ENCODE measurements at regions not wholly inside any gene's neighbourhood (a gene's known extent, or its start where the extent isn't known, plus 50 kb on each side); places are given as distances from the start of the nearest gene placed in this dataset.

DNA sequence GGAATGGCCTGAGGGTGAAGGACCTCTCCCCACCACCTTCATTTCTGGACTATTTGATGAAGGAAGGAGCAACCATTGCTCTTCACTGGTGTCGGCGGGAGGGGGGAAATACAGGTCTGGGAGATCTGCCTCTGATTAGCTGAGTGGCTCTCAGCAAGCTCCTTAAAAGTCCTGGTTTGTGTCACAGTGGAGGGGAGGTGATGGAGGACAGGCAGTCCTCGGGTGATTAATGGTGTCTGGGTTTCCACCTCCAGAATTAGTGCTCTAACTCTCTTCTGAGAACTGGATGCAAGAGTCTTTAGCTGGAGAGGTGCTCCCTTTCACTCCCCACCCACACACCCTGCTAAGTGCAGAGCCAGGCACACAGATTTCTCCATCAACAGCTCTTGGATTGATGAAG is 83.2 kb downstream of the TTC32 start:
- TF ChIP-seq SIN3A (IDR thresholded peaks at IDR 0.05; ENCODE audit: borderline replicate concordance, insufficient read depth, low read length), result no peak
- TF ChIP-seq POLR2AphosphoS5 (IDR thresholded peaks at IDR 0.05; ENCODE audit: low read depth, low read length), result no peak
- TF ChIP-seq TAF1 (IDR thresholded peaks at IDR 0.05; ENCODE audit: borderline replicate concordance, insufficient read depth, low read length), result no peak
- TF ChIP-seq, protein P1, sequence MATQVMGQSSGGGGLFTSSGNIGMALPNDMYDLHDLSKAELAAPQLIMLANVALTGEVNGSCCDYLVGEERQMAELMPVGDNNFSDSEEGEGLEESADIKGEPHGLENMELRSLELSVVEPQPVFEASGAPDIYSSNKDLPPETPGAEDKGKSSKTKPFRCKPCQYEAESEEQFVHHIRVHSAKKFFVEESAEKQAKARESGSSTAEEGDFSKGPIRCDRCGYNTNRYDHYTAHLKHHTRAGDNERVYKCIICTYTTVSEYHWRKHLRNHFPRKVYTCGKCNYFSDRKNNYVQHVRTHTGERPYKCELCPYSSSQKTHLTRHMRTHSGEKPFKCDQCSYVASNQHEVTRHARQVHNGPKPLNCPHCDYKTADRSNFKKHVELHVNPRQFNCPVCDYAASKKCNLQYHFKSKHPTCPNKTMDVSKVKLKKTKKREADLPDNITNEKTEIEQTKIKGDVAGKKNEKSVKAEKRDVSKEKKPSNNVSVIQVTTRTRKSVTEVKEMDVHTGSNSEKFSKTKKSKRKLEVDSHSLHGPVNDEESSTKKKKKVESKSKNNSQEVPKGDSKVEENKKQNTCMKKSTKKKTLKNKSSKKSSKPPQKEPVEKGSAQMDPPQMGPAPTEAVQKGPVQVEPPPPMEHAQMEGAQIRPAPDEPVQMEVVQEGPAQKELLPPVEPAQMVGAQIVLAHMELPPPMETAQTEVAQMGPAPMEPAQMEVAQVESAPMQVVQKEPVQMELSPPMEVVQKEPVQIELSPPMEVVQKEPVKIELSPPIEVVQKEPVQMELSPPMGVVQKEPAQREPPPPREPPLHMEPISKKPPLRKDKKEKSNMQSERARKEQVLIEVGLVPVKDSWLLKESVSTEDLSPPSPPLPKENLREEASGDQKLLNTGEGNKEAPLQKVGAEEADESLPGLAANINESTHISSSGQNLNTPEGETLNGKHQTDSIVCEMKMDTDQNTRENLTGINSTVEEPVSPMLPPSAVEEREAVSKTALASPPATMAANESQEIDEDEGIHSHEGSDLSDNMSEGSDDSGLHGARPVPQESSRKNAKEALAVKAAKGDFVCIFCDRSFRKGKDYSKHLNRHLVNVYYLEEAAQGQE (IDR thresholded peaks at IDR 0.05; ENCODE audit: insufficient read depth in 1 of 2, low read depth in 2 of 2, low read length in 2 of 2), result no peak

Measured in PFSK-1 (cell line).